H4 (cell line): ENCODE measurements at regions not wholly inside any gene's neighbourhood (a gene's known extent, or its start where the extent isn't known, plus 50 kb on each side); places are given as distances from the start of the nearest gene placed in this dataset.
"Not testable (repeated sequence)": the region's sequence is repeated elsewhere in the genome, so short reads cannot be mapped to it uniquely, and the experiment has no call there.

Experiments
- DNase-seq: peaks from one replicate; pipeline ENCODE4 v3.0.0-alpha.2; 2015; ENCODE audit warnings: low spot score

GRCh38 chr2:155539028-155539427 lies 793.5 kb downstream of the NR4A2 start:
- not testable (repeated sequence) for DNase-seq

DNA sequence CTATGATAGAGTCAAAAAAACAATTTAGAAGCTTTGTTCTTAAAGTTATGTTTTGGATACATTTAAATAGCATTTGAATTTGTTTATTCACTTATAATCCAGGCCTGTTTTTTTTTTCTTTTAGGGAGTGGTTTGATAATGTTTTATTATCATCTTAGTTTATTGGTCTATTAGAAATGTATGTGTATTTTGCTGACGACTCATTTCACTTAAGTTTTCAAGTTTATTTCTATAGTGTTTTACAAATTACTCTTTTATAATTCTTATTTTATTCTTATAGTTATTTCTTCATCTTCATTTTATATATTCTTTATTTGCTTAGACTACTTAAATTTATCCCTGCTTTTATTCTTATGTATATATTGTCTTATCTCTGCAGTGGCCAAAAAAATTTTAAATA lies 804.5 kb downstream of the NR4A2 start:
- DNase-seq = no peak

GRCh38 chr2:155525199-155525598 lies 807.3 kb downstream of the NR4A2 start:
- no peak for DNase-seq

GRCh38 chr2:155519529-155520130 lies 812.9 kb downstream of the NR4A2 start:
- no peak for DNase-seq

GRCh38 chr2:155518094-155518493 lies 814.4 kb downstream of the NR4A2 start:
- DNase-seq = no peak

GRCh38 chr2:155517362-155517761 lies 815.2 kb downstream of the NR4A2 start:
- no peak for DNase-seq

- DNase-seq = no peak
Measured at GRCh38 chr2:155513248-155513647, 814.8 kb downstream of the KCNJ3 start.

DNA sequence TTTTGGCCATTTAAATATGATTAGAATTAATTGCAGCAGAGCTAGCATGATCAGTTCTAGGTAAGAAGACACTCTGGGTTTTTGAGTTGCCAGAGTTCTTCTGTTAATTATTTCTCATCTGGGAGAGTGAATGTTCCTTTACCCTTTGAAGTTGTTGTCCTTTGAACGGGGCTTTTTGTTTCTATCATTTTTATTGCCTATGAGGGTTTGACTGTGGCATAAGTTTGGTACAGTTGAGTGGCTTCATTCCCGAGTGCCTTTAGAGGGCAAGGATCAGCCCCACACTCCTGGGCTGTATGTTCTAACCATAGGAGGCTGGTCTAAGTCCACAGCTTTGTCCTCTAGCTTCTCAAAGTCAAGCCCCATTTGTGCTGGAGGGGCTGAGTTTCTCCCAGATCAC lies 804.3 kb downstream of the KCNJ3 start:
- DNase-seq = no peak

GRCh38 chr2:155498106-155498505 lies 799.6 kb downstream of the KCNJ3 start:
- no peak for DNase-seq

DNA sequence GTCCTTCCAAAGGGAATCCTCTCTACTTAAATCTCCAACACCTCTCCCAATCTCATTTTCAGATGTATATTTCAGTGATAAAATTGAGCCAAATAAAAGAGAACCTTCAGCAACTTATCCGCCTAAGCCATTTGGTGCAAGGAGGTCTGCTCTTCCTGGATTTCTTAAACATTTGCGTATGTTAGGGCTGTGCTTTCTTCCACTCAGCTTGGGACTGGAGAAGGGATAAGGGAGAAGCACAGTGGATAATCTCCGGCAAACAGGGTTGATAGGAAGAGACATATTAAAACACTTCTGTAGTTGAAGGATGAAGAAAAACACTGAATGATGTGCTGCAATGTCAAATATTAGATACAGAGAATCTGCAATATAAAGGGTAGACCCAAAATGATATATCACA lies 796.2 kb downstream of the KCNJ3 start:
- DNase-seq = no peak

- no peak for DNase-seq
Measured at GRCh38 chr2:155485141-155485842, 786.8 kb downstream of the KCNJ3 start.

DNA sequence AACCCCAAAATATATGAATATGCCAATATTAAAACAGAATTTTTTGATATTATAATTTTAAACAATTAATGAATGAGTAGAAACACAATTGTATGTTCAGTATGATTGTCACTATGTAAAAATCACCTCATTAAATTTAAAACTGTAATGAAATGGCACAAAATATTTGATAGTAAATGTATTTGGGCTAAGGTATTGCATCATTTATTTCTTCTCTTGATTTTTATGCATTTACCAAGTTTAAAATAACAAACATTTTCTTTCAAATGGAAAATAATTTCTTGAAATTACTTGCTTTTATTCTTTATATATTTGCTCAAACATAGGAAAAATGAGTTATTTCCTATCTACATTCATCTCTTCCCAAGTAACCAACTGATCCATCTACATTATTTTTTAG lies 782.6 kb downstream of the KCNJ3 start:
- no peak for DNase-seq

DNA sequence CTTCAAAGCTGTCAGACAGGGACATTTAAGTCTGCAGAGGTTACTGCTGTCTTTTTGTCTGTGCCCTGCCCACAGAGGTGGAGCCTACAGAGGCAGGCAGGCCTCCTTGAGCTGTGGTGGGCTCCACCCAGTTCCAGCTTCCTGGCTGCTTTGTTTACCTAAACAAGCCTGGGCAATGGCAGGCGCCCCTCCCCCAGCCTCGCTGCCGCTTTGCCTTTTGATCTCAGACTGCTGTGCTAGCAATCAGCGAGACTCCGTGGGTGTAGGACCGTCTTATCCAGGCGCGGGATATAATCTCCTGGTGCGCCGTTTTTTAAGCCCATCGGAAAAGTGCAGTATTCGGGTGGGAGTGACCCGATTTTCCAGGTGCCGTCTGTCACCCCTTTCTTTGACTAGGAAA lies 773.5 kb downstream of the KCNJ3 start:
- not testable (repeated sequence) for DNase-seq

- no peak for DNase-seq
Measured at GRCh38 chr2:155456222-155456621, 757.7 kb downstream of the KCNJ3 start.

- DNase-seq = peak; percentile 76
Measured at GRCh38 chr2:155442755-155443372, 744.4 kb downstream of the KCNJ3 start.

GRCh38 chr2:155442088-155442487 lies 743.6 kb downstream of the KCNJ3 start:
- DNase-seq = no peak

DNA sequence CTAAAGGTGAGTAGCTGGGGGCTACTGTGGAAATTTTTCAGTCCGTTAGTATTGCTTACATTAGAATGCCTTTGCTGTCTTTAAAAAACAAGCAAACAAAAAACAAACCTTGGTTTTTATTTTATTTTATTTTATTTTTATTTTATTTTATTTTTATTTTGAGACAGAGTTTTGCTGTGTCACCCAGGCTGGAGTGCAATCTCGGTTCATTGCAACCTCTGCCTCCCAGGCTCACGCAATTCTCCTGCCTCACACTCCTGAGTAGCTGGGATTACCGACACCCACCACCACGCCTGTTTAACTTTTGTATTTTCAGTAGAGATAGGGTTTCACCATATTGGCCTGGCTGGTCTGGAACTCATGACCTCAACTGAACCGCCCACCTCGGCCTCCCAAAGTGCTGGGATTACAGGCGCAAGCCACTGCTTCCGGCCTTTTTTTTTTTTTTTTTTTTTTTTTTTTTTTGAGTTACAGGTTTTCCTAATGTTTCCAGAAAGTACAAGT lies 732.6 kb downstream of the KCNJ3 start:
- peak; percentile 21 for DNase-seq

DNA sequence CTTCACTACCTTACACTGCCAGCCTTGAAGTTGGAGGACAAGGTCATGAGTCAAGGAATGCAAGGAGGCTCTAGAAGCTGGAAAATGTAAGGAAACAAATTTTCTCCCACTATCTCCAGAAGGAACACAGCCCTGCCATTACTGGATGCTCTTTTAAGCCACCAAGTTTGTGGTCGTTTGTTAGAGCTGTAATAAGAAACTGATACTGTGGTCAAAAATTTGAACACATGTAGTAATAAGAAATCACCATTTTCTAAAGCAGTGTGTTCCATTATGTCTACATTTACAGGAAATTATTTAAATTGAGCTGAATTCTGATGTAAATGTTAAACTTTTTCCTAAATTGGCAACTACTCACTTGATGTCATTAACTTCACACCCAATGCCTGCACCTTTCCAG lies 729.0 kb downstream of the KCNJ3 start:
- DNase-seq = no peak

GRCh38 chr2:155424518-155424917 lies 726.0 kb downstream of the KCNJ3 start:
- no peak for DNase-seq

DNA sequence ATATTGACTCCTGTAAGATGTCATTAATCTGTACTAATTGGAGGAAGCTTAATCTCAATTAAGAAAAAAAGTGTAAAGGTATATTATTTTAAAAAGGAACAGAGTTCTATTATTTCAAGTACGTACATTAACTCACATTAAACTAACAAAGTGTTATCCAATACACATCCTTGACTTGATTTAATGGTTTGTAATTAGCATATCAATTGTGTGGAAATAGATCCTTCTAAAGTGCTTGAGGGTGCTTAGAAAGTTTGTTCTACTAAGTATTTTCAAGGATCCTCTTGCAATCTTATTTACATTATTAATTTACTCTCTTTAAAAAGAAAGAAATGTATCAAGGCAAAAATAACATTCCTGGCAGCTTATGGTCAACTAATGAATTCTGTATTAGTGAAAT lies 720.3 kb downstream of the KCNJ3 start:
- no peak for DNase-seq

GRCh38 chr2:155412598-155412997 lies 714.1 kb downstream of the KCNJ3 start:
- no peak for DNase-seq

DNA sequence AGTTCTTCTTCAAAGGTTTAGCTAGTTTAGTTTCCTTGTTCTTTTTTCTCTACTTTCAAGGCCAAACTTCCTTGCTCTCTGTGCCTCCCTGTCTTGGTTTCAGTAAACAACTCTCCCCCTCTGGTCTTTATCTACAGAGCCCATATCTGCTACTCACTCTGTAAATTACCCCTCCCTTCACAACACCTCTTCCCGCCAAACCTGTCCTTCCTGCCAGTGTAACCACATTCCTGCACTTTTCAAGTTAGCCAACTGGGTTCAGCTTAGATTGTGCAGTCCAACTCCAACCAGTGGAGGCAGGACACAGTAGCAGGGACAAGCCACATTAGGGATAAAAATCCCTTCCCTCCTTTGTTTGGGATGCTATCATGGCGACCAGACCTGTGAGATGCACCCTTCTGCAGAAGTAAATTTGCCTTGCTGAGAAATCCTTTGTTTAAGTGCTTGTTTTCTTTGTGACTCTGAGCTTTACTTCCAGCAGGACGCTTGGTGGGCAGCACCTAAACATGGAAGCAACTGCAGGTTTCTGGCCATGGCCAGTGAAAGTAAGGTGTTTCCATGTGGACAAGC lies 706.0 kb downstream of the KCNJ3 start:
- no peak for DNase-seq

GRCh38 chr2:155393406-155393805 lies 694.9 kb downstream of the KCNJ3 start:
- DNase-seq = no peak
